ENCODE measurements at regions not wholly inside any gene's neighbourhood (a gene's known extent, or its start where the extent isn't known, plus 50 kb on each side); places are given as distances from the start of the nearest gene placed in this dataset.

- Histone ChIP-seq H3K9ac (ENCODE audit: low read length) (no peak overlapping the region), H3K36me3 (ENCODE audit: insufficient read depth, low read length) (no peaks in the 10 kb centered on the region), H3K9me2 (ENCODE audit: insufficient read depth, low read length) (no peaks in the 10 kb centered on the region), H2AFZ (ENCODE audit: low read depth, low read length) (no peak overlapping the region), H3K4me2 (ENCODE audit: low read length) (no peak overlapping the region), H3K27me3 (ENCODE audit: insufficient read depth, low read depth, low read length) (peaks cover 6% of the 10 kb centered on the region), H3K27ac (ENCODE audit: low read length) (no peak overlapping the region), H3K9me3 (ENCODE audit: low read length) (no peaks in the 10 kb centered on the region), H3K4me3 (ENCODE audit: low read length) (no peak overlapping the region), H3F3A (ENCODE audit: insufficient read depth, low read length, poor library complexity, severe bottlenecking) (no peaks in the 10 kb centered on the region), H4K20me1 (ENCODE audit: insufficient read depth) (no peaks in the 10 kb centered on the region), H3K79me2 (replicated peaks; ENCODE audit: insufficient read depth, low read length) (no peaks in the 10 kb centered on the region)
- no peak for TF ChIP-seq POLR2AphosphoS5 (IDR thresholded peaks at IDR 0.05)
- no peak for TF ChIP-seq MXI1 (conservative IDR thresholded peaks at IDR 0.05; ENCODE audit: poor library complexity, severe bottlenecking)
- TF ChIP-seq TAF1 (IDR thresholded peaks at IDR 0.05; ENCODE audit: low read depth): no peak
Measured at GRCh38 chr3:194218646-194219453, 82.9 kb downstream of the HES1 start.

GRCh38 chr3:194219826-194220410 is 84.0 kb downstream of the HES1 start:
- H3K9me2 ChIP-seq (ENCODE audit: insufficient read depth, low read length): no peaks in the 10 kb centered on the region
- no peak overlapping the region for H3K4me3 ChIP-seq (ENCODE audit: low read length)
- no peaks in the 10 kb centered on the region for H4K20me1 ChIP-seq (ENCODE audit: insufficient read depth)
- H3K9ac ChIP-seq (ENCODE audit: low read length): no peak overlapping the region
- TF ChIP-seq EP300 (conservative IDR thresholded peaks at IDR 0.05; ENCODE audit: poor library complexity, severe bottlenecking) (no peak), POLR2AphosphoS5 (IDR thresholded peaks at IDR 0.05) (no peak), MXI1 (conservative IDR thresholded peaks at IDR 0.05; ENCODE audit: poor library complexity, severe bottlenecking) (no peak), SMC3 (conservative IDR thresholded peaks at IDR 0.05; ENCODE audit: poor library complexity) (no peak), RAD21 (conservative IDR thresholded peaks at IDR 0.05) (no peak), EZH2 (IDR thresholded peaks at IDR 0.05; ENCODE audit: borderline replicate concordance, insufficient read depth, low read length, poor library complexity, severe bottlenecking) (no peak), REST (IDR thresholded peaks at IDR 0.05; ENCODE audit: borderline replicate concordance) (no peak), CTCF (IDR thresholded peaks at IDR 0.05; ENCODE audit: poor library complexity, severe bottlenecking) (no peak), TAF1 (IDR thresholded peaks at IDR 0.05; ENCODE audit: low read depth) (no peak)
- H3K4me2 ChIP-seq (ENCODE audit: low read length): no peak overlapping the region
- no peaks in the 10 kb centered on the region for H3K36me3 ChIP-seq (ENCODE audit: insufficient read depth, low read length)
- no peaks in the 10 kb centered on the region for H3K9me3 ChIP-seq (ENCODE audit: low read length)
- H3K79me2 ChIP-seq (replicated peaks; ENCODE audit: insufficient read depth, low read length): no peaks in the 10 kb centered on the region
- no peak overlapping the region for H2AFZ ChIP-seq (ENCODE audit: low read depth, low read length)
- H3F3A ChIP-seq (ENCODE audit: insufficient read depth, low read length, poor library complexity, severe bottlenecking): no peaks in the 10 kb centered on the region
- H3K27me3 ChIP-seq (ENCODE audit: insufficient read depth, low read depth, low read length): no peaks in the 10 kb centered on the region
- no peak overlapping the region for H3K27ac ChIP-seq (ENCODE audit: low read length)

Measured in neural cell (in vitro differentiated cells).